ENCODE measurements at regions not wholly inside any gene's neighbourhood (a gene's known extent, or its start where the extent isn't known, plus 50 kb on each side); places are given as distances from the start of the nearest gene placed in this dataset.

- H3K4me3 ChIP-seq (ENCODE audit: low read depth, low read length), result no peak overlapping the region
- ATAC-seq (ENCODE audit: low read depth in 2 of 2) (no peak), DNase-seq (no peak)
- Mint-ChIP-seq H3K27me3 (no peaks in the 10 kb centered on the region), H3K4me3 (no peak overlapping the region), H3K9me3 (peaks cover 0 to 6% (median 0%) of the 10 kb centered on the region in 7 donors), H3K36me3 (no peaks in the 10 kb centered on the region), H3K27ac (no peak overlapping the region), H3K4me1 (peaks cover 0 to 14% (median 8%) of the 10 kb centered on the region in 4 donors)
- H3K27ac ChIP-seq (ENCODE audit: insufficient read depth, low read length, poor library complexity, severe bottlenecking), result no peak overlapping the region
- no peaks in the 10 kb centered on the region for H3K27me3 ChIP-seq (ENCODE audit: control insufficient read depth, insufficient read depth, low read length)
- peaks cover 0 to 2% of the 10 kb centered on the region in 2 experiments for H3K9me3 ChIP-seq (ENCODE audit: control insufficient read depth in 2 of 2, low read length in 2 of 2)
- peaks cover 10% of the 10 kb centered on the region for H3K4me1 ChIP-seq (ENCODE audit: control insufficient read depth, insufficient read depth, low read length, poor library complexity, severe bottlenecking)
- H3K36me3 ChIP-seq (ENCODE audit: control insufficient read depth, insufficient read depth, low read length), result no peaks in the 10 kb centered on the region
Observed at GRCh38 chr12:38141861-38142260, 174.7 kb upstream of the ALG10B start.

DNA sequence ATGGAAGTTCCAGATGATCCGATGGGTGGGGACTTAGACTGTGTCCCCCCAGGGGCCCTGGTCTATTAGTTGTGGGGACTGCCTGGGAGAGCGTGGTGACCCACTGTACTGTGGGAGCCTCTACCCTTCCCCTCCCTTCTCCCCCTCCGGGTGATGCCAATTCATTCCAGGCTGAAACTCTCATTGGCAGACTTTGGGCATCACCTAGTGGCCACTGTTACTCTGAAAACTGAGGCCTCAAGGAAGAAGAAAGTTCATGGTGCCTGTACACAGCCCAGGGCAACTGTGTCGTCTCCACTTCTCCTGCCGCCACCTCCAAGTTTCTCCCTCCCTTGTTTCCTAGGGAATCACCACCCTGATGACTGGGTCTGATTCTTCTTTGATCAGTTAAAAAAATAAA, 173.6 kb upstream of the ALG10B start:
- Mint-ChIP-seq H3K27ac (no peak overlapping the region), H3K36me3 (no peaks in the 10 kb centered on the region), H3K27me3 (peaks cover 4% of the 10 kb centered on the region), H3K4me1 (peaks cover 0 to 12% (median 8%) of the 10 kb centered on the region in 4 donors), H3K4me3 (no peak overlapping the region), H3K9me3 (peaks cover 0 to 15% (median 3%) of the 10 kb centered on the region in 7 donors)
- Histone ChIP-seq H3K27ac (ENCODE audit: insufficient read depth, low read length, poor library complexity, severe bottlenecking) (no peak overlapping the region), H3K9me3 (ENCODE audit: control insufficient read depth in 2 of 2, low read length in 2 of 2) (peaks cover 0 to 8% of the 10 kb centered on the region in 2 experiments), H3K27me3 (ENCODE audit: control insufficient read depth, insufficient read depth, low read length) (no peaks in the 10 kb centered on the region), H3K36me3 (ENCODE audit: control insufficient read depth, insufficient read depth, low read length) (no peaks in the 10 kb centered on the region), H3K4me3 (ENCODE audit: low read depth, low read length) (no peak overlapping the region), H3K4me1 (ENCODE audit: control insufficient read depth, insufficient read depth, low read length, poor library complexity, severe bottlenecking) (peaks cover 10% of the 10 kb centered on the region)
- no peak for DNase-seq
- no peak for ATAC-seq (ENCODE audit: low read depth in 2 of 2)

DNA sequence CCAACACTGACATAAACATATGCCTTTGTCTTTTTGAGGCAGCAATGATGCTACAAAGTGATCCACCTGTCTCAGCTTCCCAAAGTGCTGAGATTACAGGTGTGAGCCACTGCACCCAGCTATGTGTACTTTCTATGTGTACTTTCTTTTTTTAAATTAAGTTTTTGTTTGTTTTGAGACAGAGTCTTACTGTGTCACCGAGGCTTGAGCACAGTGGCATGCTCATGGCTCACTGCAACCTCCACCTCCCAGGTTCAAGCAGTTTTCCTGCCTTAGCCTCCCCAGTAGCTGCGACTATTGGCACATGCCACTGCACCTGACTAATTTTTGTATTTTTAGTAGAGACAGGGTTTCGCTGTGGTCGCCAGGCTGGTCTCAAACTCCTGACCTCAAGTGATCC, 172.5 kb upstream of the ALG10B start:
- Mint-ChIP-seq H3K27ac (no peak overlapping the region), H3K4me3 (no peak overlapping the region), H3K9me3 (peaks cover 0 to 23% (median 5%) of the 10 kb centered on the region in 7 donors), H3K4me1 (peaks cover 0 to 5% (median 2%) of the 10 kb centered on the region in 4 donors), H3K36me3 (no peaks in the 10 kb centered on the region), H3K27me3 (peaks cover 4% of the 10 kb centered on the region)
- DNase-seq, result no peak
- ATAC-seq (ENCODE audit: low read depth in 2 of 2), result no peak
- H3K27me3 ChIP-seq (ENCODE audit: control insufficient read depth, insufficient read depth, low read length), result no peaks in the 10 kb centered on the region
- H3K4me3 ChIP-seq (ENCODE audit: low read depth, low read length), result no peak overlapping the region
- H3K27ac ChIP-seq (ENCODE audit: insufficient read depth, low read length, poor library complexity, severe bottlenecking), result no peak overlapping the region
- H3K9me3 ChIP-seq (ENCODE audit: control insufficient read depth in 2 of 2, low read length in 2 of 2), result peaks cover 2 to 8% of the 10 kb centered on the region in 2 experiments
- H3K4me1 ChIP-seq (ENCODE audit: control insufficient read depth, insufficient read depth, low read length, poor library complexity, severe bottlenecking), result peaks cover under 1% of the 10 kb centered on the region
- no peaks in the 10 kb centered on the region for H3K36me3 ChIP-seq (ENCODE audit: control insufficient read depth, insufficient read depth, low read length)

GRCh38 chr12:38144601-38145436, 171.8 kb upstream of the ALG10B start:
- no peaks in the 10 kb centered on the region for H3K36me3 Mint-ChIP-seq
- peak overlapping the region in 1 of 3 donors; percentile 23 for H3K27ac Mint-ChIP-seq
- Histone ChIP-seq H3K27me3 (ENCODE audit: control insufficient read depth, insufficient read depth, low read length) (no peaks in the 10 kb centered on the region), H3K4me3 (ENCODE audit: low read depth, low read length) (no peak overlapping the region), H3K36me3 (ENCODE audit: control insufficient read depth, insufficient read depth, low read length) (no peaks in the 10 kb centered on the region), H3K27ac (ENCODE audit: insufficient read depth, low read length, poor library complexity, severe bottlenecking) (no peak overlapping the region), H3K4me1 (ENCODE audit: control insufficient read depth, insufficient read depth, low read length, poor library complexity, severe bottlenecking) (no peaks in the 10 kb centered on the region), H3K9me3 (ENCODE audit: control insufficient read depth in 2 of 2, low read length in 2 of 2) (peaks cover 2 to 12% of the 10 kb centered on the region in 2 experiments)
- ATAC-seq (ENCODE audit: low read depth in 2 of 2), result no peak
- H3K27me3 Mint-ChIP-seq, result peaks cover 4% of the 10 kb centered on the region
- no peak overlapping the region for H3K4me3 Mint-ChIP-seq
- DNase-seq, result no peak
- peaks cover 0 to 23% (median 5%) of the 10 kb centered on the region in 7 donors for H3K9me3 Mint-ChIP-seq
- H3K4me1 Mint-ChIP-seq, result peaks cover 0 to 4% (median 1%) of the 10 kb centered on the region in 4 donors

- H3K27ac Mint-ChIP-seq, result no peak overlapping the region
- H3K9me3 Mint-ChIP-seq, result peaks cover 0 to 23% (median 9%) of the 10 kb centered on the region in 7 donors
- Histone ChIP-seq H3K36me3 (ENCODE audit: control insufficient read depth, insufficient read depth, low read length) (no peaks in the 10 kb centered on the region), H3K9me3 (ENCODE audit: control insufficient read depth in 2 of 2, low read length in 2 of 2) (peaks cover 2 to 31% of the 10 kb centered on the region in 2 experiments), H3K27ac (ENCODE audit: insufficient read depth, low read length, poor library complexity, severe bottlenecking) (no peak overlapping the region), H3K27me3 (ENCODE audit: control insufficient read depth, insufficient read depth, low read length) (no peaks in the 10 kb centered on the region), H3K4me1 (ENCODE audit: control insufficient read depth, insufficient read depth, low read length, poor library complexity, severe bottlenecking) (no peaks in the 10 kb centered on the region), H3K4me3 (ENCODE audit: low read depth, low read length) (no peak overlapping the region)
- H3K27me3 Mint-ChIP-seq, result peaks cover 4% of the 10 kb centered on the region
- ATAC-seq (ENCODE audit: low read depth in 2 of 2), result no peak
- no peak for DNase-seq
- H3K36me3 Mint-ChIP-seq, result no peaks in the 10 kb centered on the region
- no peak overlapping the region for H3K4me3 Mint-ChIP-seq
- no peaks in the 10 kb centered on the region for H3K4me1 Mint-ChIP-seq
Observed at GRCh38 chr12:38149395-38150073, 167.0 kb upstream of the ALG10B start.

DNA sequence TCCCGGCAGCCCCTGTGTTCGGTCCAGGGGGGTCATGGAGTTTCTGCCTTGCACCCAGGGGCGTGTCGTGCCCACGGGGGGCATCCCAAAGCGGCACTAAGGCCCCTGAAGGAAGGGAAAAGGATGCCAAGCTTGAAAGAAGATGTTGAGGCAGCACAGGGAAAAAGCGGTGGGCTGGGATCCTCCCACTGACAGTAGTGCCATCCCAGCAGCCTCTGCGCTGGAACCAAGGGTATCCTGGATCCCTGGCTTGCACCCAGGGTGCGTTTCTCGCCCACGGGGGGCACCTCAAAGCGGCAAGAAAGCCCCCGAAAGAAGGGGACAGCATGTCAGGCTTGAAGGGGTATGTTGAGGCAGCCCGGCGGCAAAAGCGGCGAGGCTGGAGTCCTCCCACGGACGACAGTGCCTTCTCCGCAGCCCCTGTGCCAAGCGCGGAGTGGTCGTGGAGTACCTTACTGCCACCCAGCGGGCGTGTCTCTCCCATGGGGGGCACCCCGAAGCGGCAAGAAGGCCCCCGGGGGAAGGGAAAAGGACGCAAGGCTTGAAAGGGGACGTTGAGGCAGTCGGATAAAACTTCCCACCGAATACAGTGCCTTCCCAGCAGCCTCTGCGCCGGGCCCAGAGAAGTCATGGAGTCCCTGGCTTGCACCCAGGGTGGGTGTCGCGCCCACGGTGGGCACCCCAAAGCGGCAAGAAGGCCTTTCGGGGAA, 164.4 kb upstream of the ALG10B start:
- Histone ChIP-seq H3K4me1 (ENCODE audit: control insufficient read depth, insufficient read depth, low read length, poor library complexity, severe bottlenecking) (no peaks in the 10 kb centered on the region), H3K27ac (ENCODE audit: insufficient read depth, low read length, poor library complexity, severe bottlenecking) (no peak overlapping the region), H3K27me3 (ENCODE audit: control insufficient read depth, insufficient read depth, low read length) (no peaks in the 10 kb centered on the region), H3K4me3 (ENCODE audit: low read depth, low read length) (no peak overlapping the region), H3K36me3 (ENCODE audit: control insufficient read depth, insufficient read depth, low read length) (no peaks in the 10 kb centered on the region), H3K9me3 (ENCODE audit: control insufficient read depth in 2 of 2, low read length in 2 of 2) (peaks cover 2 to 26% of the 10 kb centered on the region in 2 experiments)
- H3K27me3 Mint-ChIP-seq, result peaks cover 3% of the 10 kb centered on the region
- no peak overlapping the region for H3K27ac Mint-ChIP-seq
- H3K4me1 Mint-ChIP-seq, result no peaks in the 10 kb centered on the region
- H3K36me3 Mint-ChIP-seq, result no peaks in the 10 kb centered on the region
- no peak for DNase-seq
- peaks cover 0 to 17% (median 11%) of the 10 kb centered on the region in 7 donors for H3K9me3 Mint-ChIP-seq
- no peak for ATAC-seq (ENCODE audit: low read depth in 2 of 2)
- no peak overlapping the region for H3K4me3 Mint-ChIP-seq

DNA sequence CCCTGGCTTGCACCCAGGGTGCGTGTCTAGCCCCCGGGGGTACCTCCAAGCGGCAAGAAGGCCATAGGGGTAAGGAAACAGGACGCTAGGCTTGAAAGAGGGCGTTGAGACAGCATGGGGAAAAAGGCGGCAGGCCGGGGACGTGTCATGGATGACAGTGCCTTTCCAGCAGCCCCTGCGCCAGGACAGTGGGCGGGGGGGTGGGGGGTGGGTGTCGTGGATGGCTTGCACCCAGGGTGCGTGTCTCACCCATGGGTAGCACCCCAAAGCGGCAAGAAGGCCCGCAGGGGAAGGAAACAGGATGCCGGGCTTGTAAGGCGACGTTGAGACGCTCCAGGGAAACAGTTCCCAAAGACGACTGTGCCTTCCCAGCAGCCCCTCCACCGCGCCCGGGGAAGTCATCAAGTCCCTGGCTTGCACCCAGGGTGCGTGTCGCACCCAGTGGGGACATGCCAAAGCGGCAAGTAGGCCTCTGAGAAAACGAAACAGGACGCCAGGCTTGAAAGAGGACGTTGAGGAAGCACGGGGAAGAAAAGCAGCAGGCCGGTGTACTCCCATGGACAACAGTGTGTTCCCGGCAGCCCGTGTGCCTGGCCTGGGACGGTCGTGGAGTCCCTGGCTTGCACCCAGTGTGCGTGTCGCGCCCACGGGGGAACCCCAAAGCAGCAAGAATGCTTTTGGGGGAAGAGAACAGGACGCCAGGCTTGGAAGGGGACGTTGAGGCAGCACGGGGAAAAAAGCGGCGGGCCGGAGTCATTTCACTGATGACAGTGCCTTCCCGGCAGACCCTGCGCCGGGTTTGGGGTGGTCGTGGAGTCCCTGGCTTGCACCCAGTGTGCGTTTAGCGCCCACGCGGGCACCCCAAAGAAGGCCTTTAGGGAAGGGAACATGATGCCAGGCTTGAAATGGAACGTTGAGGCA, 163.5 kb upstream of the ALG10B start:
- no peaks in the 10 kb centered on the region for H3K27me3 Mint-ChIP-seq
- H3K4me3 ChIP-seq (ENCODE audit: low read depth, low read length), result no peak overlapping the region
- H3K4me1 ChIP-seq (ENCODE audit: control insufficient read depth, insufficient read depth, low read length, poor library complexity, severe bottlenecking), result no peaks in the 10 kb centered on the region
- H3K9me3 ChIP-seq (ENCODE audit: control insufficient read depth in 2 of 2, low read length in 2 of 2), result peaks cover 2 to 22% of the 10 kb centered on the region in 2 experiments
- H3K36me3 ChIP-seq (ENCODE audit: control insufficient read depth, insufficient read depth, low read length), result no peaks in the 10 kb centered on the region
- DNase-seq (no peak), ATAC-seq (ENCODE audit: low read depth in 2 of 2) (no peak)
- peaks cover 0 to 9% (median 4%) of the 10 kb centered on the region in 7 donors for H3K9me3 Mint-ChIP-seq
- H3K36me3 Mint-ChIP-seq, result no peaks in the 10 kb centered on the region
- H3K4me3 Mint-ChIP-seq, result no peak overlapping the region
- no peak overlapping the region for H3K27ac ChIP-seq (ENCODE audit: insufficient read depth, low read length, poor library complexity, severe bottlenecking)
- no peaks in the 10 kb centered on the region for H3K27me3 ChIP-seq (ENCODE audit: control insufficient read depth, insufficient read depth, low read length)
- peak overlapping the region in 1 of 3 donors; percentile 26 for H3K27ac Mint-ChIP-seq
- H3K4me1 Mint-ChIP-seq, result no peaks in the 10 kb centered on the region
